H1 (cell line): ENCODE measurements at regions not wholly inside any gene's neighbourhood (a gene's known extent, or its start where the extent isn't known, plus 50 kb on each side); places are given as distances from the start of the nearest gene placed in this dataset.

ENCODE experiments used
- CTCF ChIA-PET: fragments of 300-600 bp; sonication (Branson Sonifier 250); formaldehyde crosslinking; loops from one replicate; lab custom pipeline; 2021; ENCODE audit not compliant: partially characterized antibody; lab: Charles Lee
- POLR2A ChIA-PET: fragments of 300-600 bp; sonication (Branson Sonifier 250); formaldehyde crosslinking; loops from one replicate; lab custom pipeline; 2021; ENCODE audit warnings: inconsistent platforms; ENCODE audit not compliant: partially characterized antibody; lab: Charles Lee
- DNase-seq, 2 experiments: peaks; one replicate each; pipeline versions ENCODE4 v3.0.0 to v3.0.0-alpha.2; 2010 to 2022; ENCODE audit warnings: low spot score in 2 of 2, low read depth in 1 of 2, mixed read lengths in 1 of 2
- FAIRE-seq: peaks from 2 replicates; lab custom pipeline; 2011; peaks lifted over from hg19 to GRCh38; lab: Jason Lieb, UNC
- H2AFZ ChIP-seq: 2 replicates; pipeline ENCODE4 v1.8.1; 2012; ENCODE audit warnings: low read length, inconsistent platforms
- H2AK5ac ChIP-seq: 2 replicates; pipeline ENCODE4 v1.6.1; 2013; ENCODE audit warnings: low read depth, low read length
- H2BK120ac ChIP-seq: replicated peaks from 2 replicates; pipeline ENCODE3; 2013; ENCODE audit warnings: low read depth, low read length, inconsistent platforms
- H2BK12ac ChIP-seq: 2 replicates; pipeline ENCODE4 v1.6.1; 2013; ENCODE audit warnings: low read depth, low read length
- H2BK15ac ChIP-seq: 2 replicates; pipeline ENCODE4 v1.6.1; 2013; ENCODE audit warnings: low read length
- H2BK20ac ChIP-seq: 2 replicates; pipeline ENCODE4 v1.6.1; 2013; ENCODE audit warnings: low read length
- H2BK5ac ChIP-seq: 2 replicates; pipeline ENCODE4 v1.6.1; 2013; ENCODE audit warnings: low read depth, low read length
- H3K14ac ChIP-seq: 2 replicates; pipeline ENCODE4 v1.6.1; 2013; ENCODE audit warnings: inconsistent platforms; ENCODE audit not compliant: insufficient read length
- H3K18ac ChIP-seq: 2 replicates; pipeline ENCODE4 v1.6.1; 2013; ENCODE audit warnings: low read length; ENCODE audit errors: extremely low read depth
- H3K23ac ChIP-seq: 2 replicates; pipeline ENCODE4 v1.6.1; 2013; ENCODE audit warnings: inconsistent platforms; ENCODE audit not compliant: insufficient read length
- H3K23me2 ChIP-seq: 2 replicates; pipeline ENCODE4 v1.6.1; 2013; ENCODE audit warnings: low read depth, low read length
- H3K27ac ChIP-seq: 2 replicates; pipeline ENCODE4 v1.6.1; 2011; ENCODE audit warnings: low read depth, low read length, inconsistent platforms
- H3K27me3 ChIP-seq, 4 experiments: replicated peaks in 1 of 4; 1 replicate in 1 of 4; 2 replicates in 3 of 4; pipeline versions ENCODE4 v1.6.1 to v1.8.1; 2011 to 2013; ENCODE audit warnings: low read length in 3 of 4, mild to moderate bottlenecking in 3 of 4, inconsistent platforms in 2 of 4, mixed read lengths in 2 of 4, moderate library complexity in 1 of 4; ENCODE audit not compliant: control insufficient read depth in 3 of 4, insufficient read depth in 3 of 4; ENCODE audit errors: extremely low read depth in 1 of 4
- H3K36me3 ChIP-seq, 4 experiments: 2 replicates each; pipeline versions ENCODE4 v1.6.1 to v1.8.1; 2011 to 2013; ENCODE audit warnings: mild to moderate bottlenecking in 4 of 4, low read length in 3 of 4, moderate library complexity in 2 of 4, control low read depth in 1 of 4, inconsistent platforms in 1 of 4; ENCODE audit not compliant: insufficient read depth in 4 of 4, control insufficient read depth in 2 of 4
- H3K4ac ChIP-seq: replicated peaks from 2 replicates; pipeline ENCODE3; 2013; ENCODE audit warnings: low read length, low read depth, mixed read lengths, inconsistent platforms; ENCODE audit not compliant: insufficient read length
- H3K4me1 ChIP-seq, 4 experiments: replicated peaks in 1 of 4; 1 replicate in 1 of 4; 2 replicates in 3 of 4; pipeline versions ENCODE4 v1.6.1 to v1.8.1; 2011 to 2013; ENCODE audit warnings: low read length in 3 of 4, inconsistent platforms in 2 of 4, mixed read lengths in 1 of 4; ENCODE audit not compliant: insufficient read depth in 4 of 4, control insufficient read depth in 3 of 4
- H3K4me2 ChIP-seq, 2 experiments: 2 replicates each; pipeline versions ENCODE4 v1.6.1 to v1.8.1; 2011 to 2013; ENCODE audit warnings: low read depth in 2 of 2, low read length in 2 of 2, control low read depth in 1 of 2, inconsistent platforms in 1 of 2, mild to moderate bottlenecking in 1 of 2; ENCODE audit not compliant: insufficient read depth in 1 of 2
- H3K4me3 ChIP-seq, 4 experiments: fragments of 200-600, 300-600 bp in 1 of 4; sonication (generic), shearing (Covaris generic), sonication (Bioruptor Twin) in 1 of 4; 2 replicates each; pipeline versions ENCODE4 v1.5.1 to v1.8.1; 2011 to 2016; ENCODE audit warnings: low read length in 4 of 4, low read depth in 3 of 4, control low read depth in 2 of 4, inconsistent platforms in 2 of 4, mild to moderate bottlenecking in 2 of 4, mixed read lengths in 1 of 4, moderate library complexity in 1 of 4; ENCODE audit not compliant: insufficient read depth in 2 of 4; ENCODE audit errors: extremely low read depth in 1 of 4
- H3K56ac ChIP-seq: replicated peaks from 2 replicates; pipeline ENCODE3; 2013; ENCODE audit warnings: low read depth, mild to moderate bottlenecking, mixed read lengths, low read length, inconsistent platforms; ENCODE audit not compliant: insufficient read length
- H3K79me1 ChIP-seq: 2 replicates; pipeline ENCODE4 v1.6.1; 2013; ENCODE audit warnings: low read depth, low read length, control low read depth
- H3K79me2 ChIP-seq, 2 experiments: 2 replicates each; pipeline versions ENCODE4 v1.6.1 to v1.8.1; 2012 to 2013; ENCODE audit warnings: low read length in 2 of 2, mild to moderate bottlenecking in 2 of 2, inconsistent platforms in 1 of 2; ENCODE audit not compliant: insufficient read depth in 2 of 2, control insufficient read depth in 1 of 2
- H3K9ac ChIP-seq, 4 experiments: replicated peaks in 1 of 4; 1 replicate in 1 of 4; 2 replicates in 3 of 4; pipeline versions ENCODE4 v1.6.1 to v1.8.1; 2011 to 2013; ENCODE audit warnings: low read depth in 3 of 4, low read length in 3 of 4, control low read depth in 2 of 4, mild to moderate bottlenecking in 2 of 4, moderate library complexity in 2 of 4, inconsistent platforms in 1 of 4; ENCODE audit errors: extremely low read depth in 1 of 4
- H3K9me3 ChIP-seq, 2 experiments: 2 replicates each; pipeline versions ENCODE4 v1.6.1 to v1.8.1; 2012 to 2013; ENCODE audit warnings: mild to moderate bottlenecking in 2 of 2, moderate library complexity in 2 of 2, control low read depth in 1 of 2, inconsistent platforms in 1 of 2, low read depth in 1 of 2, low read length in 1 of 2, mixed read lengths in 1 of 2; ENCODE audit not compliant: insufficient read depth in 2 of 2
- H4K20me1 ChIP-seq, 2 experiments: replicated peaks in 1 of 2; 2 replicates each; pipeline versions ENCODE3 to v1.8.1; 2011 to 2013; ENCODE audit warnings: inconsistent platforms in 2 of 2, low read length in 2 of 2, mild to moderate bottlenecking in 1 of 2; ENCODE audit not compliant: insufficient read depth in 2 of 2, control insufficient read depth in 1 of 2
- H4K5ac ChIP-seq: 2 replicates; pipeline ENCODE4 v1.6.1; 2013; ENCODE audit warnings: low read length, low read depth, mixed read lengths, inconsistent platforms; ENCODE audit not compliant: insufficient read length
- H4K8ac ChIP-seq: 2 replicates; pipeline ENCODE4 v1.8.0; 2013; ENCODE audit warnings: mild to moderate bottlenecking, moderate library complexity, low read length, inconsistent platforms; ENCODE audit not compliant: insufficient read depth; ENCODE audit errors: extremely low read depth
- H4K91ac ChIP-seq: replicated peaks from 2 replicates; pipeline ENCODE3; 2013; ENCODE audit warnings: low read length, mixed read lengths, inconsistent platforms; ENCODE audit not compliant: insufficient read length
- ASH2L ChIP-seq: fragments of 200-600, 300-600 bp; sonication (generic); IDR thresholded peaks from one replicate; pipeline ENCODE4 v1.7.1; 2017; ENCODE audit warnings: low read length
- BCL11A ChIP-seq, 2 experiments: IDR thresholded peaks; one replicate each; pipeline ENCODE4 v1.6.1; 2011; ENCODE audit warnings: low read depth in 2 of 2, low read length in 2 of 2, mild to moderate bottlenecking in 2 of 2
- CHD2 ChIP-seq: IDR thresholded peaks from 2 replicates; pipeline ENCODE4 v1.6.1; 2012; ENCODE audit warnings: low read length, improper control_type of control experiment
- EGR1 ChIP-seq: IDR thresholded peaks from 2 replicates; pipeline ENCODE4 v1.6.1; 2011; ENCODE audit warnings: low read depth, low read length, borderline replicate concordance
- HDAC6 ChIP-seq: IDR thresholded peaks from one replicate; pipeline ENCODE4 v1.7.1; 2012; ENCODE audit warnings: low read depth, mild to moderate bottlenecking, inconsistent platforms, low read length, moderate library complexity
- POLR2AphosphoS5 ChIP-seq: IDR thresholded peaks from 2 replicates; pipeline ENCODE4 v1.6.1; 2011; ENCODE audit warnings: low read depth, low read length
- RBBP5 ChIP-seq: IDR thresholded peaks from 2 replicates; pipeline ENCODE4 v1.7.1; 2012; ENCODE audit warnings: low read depth, mild to moderate bottlenecking, inconsistent platforms, low read length, moderate library complexity, borderline replicate concordance
- SIN3A ChIP-seq, 2 experiments: IDR thresholded peaks in 1 of 2; conservative IDR thresholded peaks in 1 of 2; 2 replicates each; pipeline ENCODE4 v1.6.1; 2011 to 2012; ENCODE audit warnings: low read length in 2 of 2, improper control_type of control experiment in 1 of 2, low read depth in 1 of 2, mild to moderate bottlenecking in 1 of 2
- WGBS, 2 experiments: shearing (Covaris generic) in 1 of 2; methylation state at CpG; one replicate each; pipeline versions ENCODE4 v1.1.6 to v1.1.7; 2013 to 2015; ENCODE audit warnings: low lambda C conversion rate in 2 of 2, mixed read lengths in 2 of 2, inconsistent platforms in 1 of 2, low coverage in 1 of 2, missing lambda C conversion rate in 1 of 2; ENCODE audit not compliant: insufficient replicate concordance in 2 of 2, insufficient coverage in 1 of 2, insufficient read length in 1 of 2; ENCODE audit errors: extremely low coverage in 1 of 2, missing lambda C conversion rate in 1 of 2; 5-methylcytosine and 5-hydroxymethylcytosine counted together
- TF ChIP-seq, protein P1 (sequence below), 3 experiments: IDR thresholded peaks; 1 replicate in 2 of 3; 2 replicates in 1 of 3; pipeline versions ENCODE4 v1.5.1 to v1.6.1; 2011; ENCODE audit warnings: low read length in 3 of 3, mild to moderate bottlenecking in 3 of 3, inconsistent platforms in 2 of 3, low read depth in 1 of 3, moderate library complexity in 1 of 3; ENCODE audit not compliant: insufficient read depth in 1 of 3; ENCODE audit errors: control extremely low read depth in 1 of 3
- TF ChIP-seq, protein P2 (sequence below): IDR thresholded peaks from 2 replicates; pipeline ENCODE4 v1.6.1; 2011; ENCODE audit warnings: low read depth, mild to moderate bottlenecking, low read length; ENCODE audit not compliant: insufficient read depth

DNA sequence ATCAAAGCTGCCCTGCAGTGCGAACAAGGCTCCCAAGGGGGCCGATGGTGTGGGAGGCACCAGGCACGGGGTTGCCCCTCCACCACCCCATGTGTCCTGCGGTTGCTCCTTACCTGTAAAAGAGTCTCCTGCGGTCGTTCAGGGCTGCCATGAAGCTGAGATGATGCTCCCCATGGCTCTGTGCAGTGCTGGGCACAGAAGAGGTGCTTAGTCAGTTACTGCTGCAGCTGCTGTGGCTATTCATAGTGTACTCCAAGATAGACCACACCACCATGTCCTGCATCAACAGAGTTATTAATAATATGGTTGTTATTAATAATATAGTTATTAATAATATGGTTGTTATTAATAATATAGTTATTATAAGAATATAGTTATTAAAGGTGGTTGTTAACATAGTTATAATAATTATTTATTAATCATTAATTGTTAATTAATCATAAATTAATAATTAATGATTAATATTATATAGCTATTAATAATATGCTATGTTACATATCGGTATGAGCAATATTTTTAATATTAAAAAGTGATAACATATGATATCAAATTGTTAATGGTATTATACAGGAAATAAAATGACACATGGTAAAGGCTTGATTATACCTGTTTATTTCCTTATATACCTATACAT, 97.0 kb upstream of the PFKP start:
- no peak overlapping the region for H2AK5ac ChIP-seq
- H4K91ac ChIP-seq, result no peak overlapping the region
- H3K4me3 ChIP-seq, result no peak overlapping the region
- H2BK12ac ChIP-seq, result no peak overlapping the region
- H3K9me3 ChIP-seq, result peaks cover under 1 to 2% of the 10 kb centered on the region in 2 experiments; a peak in 2 of 4 replicates
- no peak overlapping the region for H4K5ac ChIP-seq
- no peaks in the 10 kb centered on the region for H3K27me3 ChIP-seq
- no peak overlapping the region for H3K14ac ChIP-seq
- H3K23me2 ChIP-seq, result no peaks in the 10 kb centered on the region
- H4K20me1 ChIP-seq, result no peaks in the 10 kb centered on the region
- no peak overlapping the region for H2BK20ac ChIP-seq
- H3K4me2 ChIP-seq, result no peak overlapping the region
- H3K79me2 ChIP-seq, result no peaks in the 10 kb centered on the region
- ChIA-PET CTCF (interaction anchor here (0.9 to 1.2 kb wide), 2 partner anchors 26 to 132 kb away, joined by 3 to 5 read pairs; no protein-coding TSS in a partner anchor), POLR2A (no interaction called here)
- H3K56ac ChIP-seq, result no peak overlapping the region
- H3K4ac ChIP-seq, result no peak overlapping the region
- FAIRE-seq (no peak), DNase-seq (peak in 1 of 2 experiments; percentile 26)
- no peak overlapping the region for H3K18ac ChIP-seq
- no peaks in the 10 kb centered on the region for H3K36me3 ChIP-seq
- H3K23ac ChIP-seq, result no peak overlapping the region
- no peak overlapping the region for H3K9ac ChIP-seq
- no peaks in the 10 kb centered on the region; a peak in 1 of 7 replicates for H3K4me1 ChIP-seq
- no peak overlapping the region for H3K27ac ChIP-seq
- no peak overlapping the region for H4K8ac ChIP-seq
- 0 out of 2 replicates have a peak overlapping the region, but pooled peaks have one; percentile 5 for H2BK15ac ChIP-seq
- no peak overlapping the region for H2BK120ac ChIP-seq
- H2BK5ac ChIP-seq, result no peak overlapping the region
- 91% methylated on average over 7 of the region's 7 CpGs; no CpG with 5 or more reads in 1 of the 2 experiments for WGBS, 2 experiments
- no peaks in the 10 kb centered on the region for H3K79me1 ChIP-seq
- no peak overlapping the region for H2AFZ ChIP-seq
- TF ChIP-seq, protein P1, sequence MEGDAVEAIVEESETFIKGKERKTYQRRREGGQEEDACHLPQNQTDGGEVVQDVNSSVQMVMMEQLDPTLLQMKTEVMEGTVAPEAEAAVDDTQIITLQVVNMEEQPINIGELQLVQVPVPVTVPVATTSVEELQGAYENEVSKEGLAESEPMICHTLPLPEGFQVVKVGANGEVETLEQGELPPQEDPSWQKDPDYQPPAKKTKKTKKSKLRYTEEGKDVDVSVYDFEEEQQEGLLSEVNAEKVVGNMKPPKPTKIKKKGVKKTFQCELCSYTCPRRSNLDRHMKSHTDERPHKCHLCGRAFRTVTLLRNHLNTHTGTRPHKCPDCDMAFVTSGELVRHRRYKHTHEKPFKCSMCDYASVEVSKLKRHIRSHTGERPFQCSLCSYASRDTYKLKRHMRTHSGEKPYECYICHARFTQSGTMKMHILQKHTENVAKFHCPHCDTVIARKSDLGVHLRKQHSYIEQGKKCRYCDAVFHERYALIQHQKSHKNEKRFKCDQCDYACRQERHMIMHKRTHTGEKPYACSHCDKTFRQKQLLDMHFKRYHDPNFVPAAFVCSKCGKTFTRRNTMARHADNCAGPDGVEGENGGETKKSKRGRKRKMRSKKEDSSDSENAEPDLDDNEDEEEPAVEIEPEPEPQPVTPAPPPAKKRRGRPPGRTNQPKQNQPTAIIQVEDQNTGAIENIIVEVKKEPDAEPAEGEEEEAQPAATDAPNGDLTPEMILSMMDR (IDR thresholded peaks at IDR 0.05; ENCODE audit: control extremely low read depth in 1 of 3, insufficient read depth in 1 of 3, low read depth in 1 of 3, low read length in 3 of 3), result no peak
- TF ChIP-seq CHD2 (no peak), POLR2AphosphoS5 (no peak), ASH2L (no peak), EGR1 (no peak), SIN3A (conservative IDR thresholded peaks at IDR 0.05 in 1 of 2, IDR thresholded peaks at IDR 0.05 in 1 of 2; ENCODE audit: low read depth in 1 of 2, low read length in 2 of 2) (no peak), HDAC6 (no peak), BCL11A (IDR thresholded peaks at IDR 0.05; ENCODE audit: low read depth in 2 of 2, low read length in 2 of 2) (no peak), RBBP5 (no peak)
- TF ChIP-seq, protein P2, sequence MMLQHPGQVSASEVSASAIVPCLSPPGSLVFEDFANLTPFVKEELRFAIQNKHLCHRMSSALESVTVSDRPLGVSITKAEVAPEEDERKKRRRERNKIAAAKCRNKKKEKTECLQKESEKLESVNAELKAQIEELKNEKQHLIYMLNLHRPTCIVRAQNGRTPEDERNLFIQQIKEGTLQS, result no peak
